MM.1S (cell line): ENCODE measurements at regions not wholly inside any gene's neighbourhood (a gene's known extent, or its start where the extent isn't known, plus 50 kb on each side); places are given as distances from the start of the nearest gene placed in this dataset.

Experiments
- DNase-seq: peaks from one replicate; pipeline ENCODE4 v3.0.0-alpha.2; 2015
- H2AFZ ChIP-seq: fragments of 300-600 bp; sonication (generic); 2 replicates; pipeline ENCODE4 v1.6.0; 2016; ENCODE audit warnings: antibody characterized with exemption, low read length
- H3F3A ChIP-seq: fragments of 300-600 bp; sonication (generic); 2 replicates; pipeline ENCODE4 v1.6.1; 2016; ENCODE audit warnings: mild to moderate bottlenecking, antibody characterized with exemption, low read length, moderate library complexity, mixed read lengths; ENCODE audit not compliant: insufficient read depth
- H3K27ac ChIP-seq: fragments of 300-600 bp; sonication (generic); 2 replicates; pipeline ENCODE4 v1.5.1; 2016; ENCODE audit warnings: mild to moderate bottlenecking, low read length
- H3K27me3 ChIP-seq: fragments of 300-600 bp; sonication (generic); replicated peaks from 2 replicates; pipeline ENCODE4 v1.6.0; 2016; ENCODE audit warnings: low read length; ENCODE audit not compliant: insufficient read depth
- H3K36me3 ChIP-seq: fragments of 300-600 bp; sonication (generic); replicated peaks from 2 replicates; pipeline ENCODE4 v1.6.1; 2016; ENCODE audit warnings: mild to moderate bottlenecking, low read length, mixed read lengths; ENCODE audit not compliant: insufficient read depth
- H3K4me1 ChIP-seq: fragments of 300-600 bp; sonication (generic); 2 replicates; pipeline ENCODE4 v1.6.1; 2016; ENCODE audit warnings: low read length, mixed read lengths
- H3K4me2 ChIP-seq: fragments of 300-600 bp; sonication (generic); 2 replicates; pipeline ENCODE4 v1.6.0; 2016; ENCODE audit warnings: low read depth, low read length
- H3K4me3 ChIP-seq: fragments of 300-600 bp; sonication (generic); 2 replicates; pipeline ENCODE4 v1.5.1; 2016; ENCODE audit warnings: low read length, mixed read lengths
- H3K79me2 ChIP-seq: fragments of 300-600 bp; sonication (generic); 2 replicates; pipeline ENCODE4 v1.6.1; 2016; ENCODE audit warnings: mixed run types, low read length, mixed read lengths
- H3K9ac ChIP-seq: fragments of 300-600 bp; sonication (generic); 2 replicates; pipeline ENCODE4 v1.6.1; 2016; ENCODE audit warnings: low read length, mixed read lengths
- H3K9me2 ChIP-seq: fragments of 300-600 bp; sonication (generic); replicated peaks from 2 replicates; pipeline ENCODE4 v1.6.1; 2016; ENCODE audit warnings: mild to moderate bottlenecking, low read length, mixed read lengths; ENCODE audit not compliant: insufficient read depth
- H3K9me3 ChIP-seq: fragments of 300-600 bp; sonication (generic); replicated peaks from 2 replicates; pipeline ENCODE4 v1.6.1; 2016; ENCODE audit warnings: mild to moderate bottlenecking, low read length, mixed read lengths; ENCODE audit not compliant: insufficient read depth
- H4K20me1 ChIP-seq: fragments of 300-600 bp; sonication (generic); 2 replicates; pipeline ENCODE4 v1.6.1; 2016; ENCODE audit warnings: mild to moderate bottlenecking, low read length, moderate library complexity, mixed read lengths; ENCODE audit not compliant: insufficient read depth
- EZH2 ChIP-seq: fragments of 300-600 bp; sonication (generic); optimal IDR thresholded peaks from 2 replicates; pipeline ENCODE3; 2017; ENCODE audit warnings: low read depth, mild to moderate bottlenecking, antibody characterized with exemption, low read length, mixed read lengths
- EZH2phosphoT487 ChIP-seq: fragments of 300-600 bp; sonication (generic); IDR thresholded peaks from 2 replicates; pipeline ENCODE4 v1.6.1; 2018; ENCODE audit warnings: antibody characterized with exemption, low read length
- TF ChIP-seq, protein P1 (sequence below): fragments of 300-600 bp; sonication (generic); IDR thresholded peaks from 2 replicates; pipeline ENCODE4 v1.5.1; 2016; ENCODE audit warnings: antibody characterized with exemption, low read length, mixed read lengths

DNA sequence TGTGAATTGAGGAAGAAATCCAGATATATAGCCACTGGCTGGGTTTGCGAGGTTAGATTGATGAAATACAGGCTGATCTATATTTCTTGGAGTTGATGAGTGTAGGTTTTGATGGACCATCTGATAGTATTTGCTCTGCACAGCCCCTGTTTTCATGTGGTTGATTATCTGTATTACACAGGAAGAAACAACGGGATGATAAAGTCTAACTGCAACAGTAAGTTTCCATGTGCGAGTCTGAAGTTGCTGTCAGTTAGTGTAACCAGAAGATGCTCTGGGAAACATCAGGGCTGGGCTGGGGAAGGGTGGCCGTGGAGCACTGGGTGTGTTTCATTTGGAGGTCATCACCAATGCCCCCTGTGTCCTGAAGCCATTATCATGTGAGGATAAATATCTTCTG lies 148.4 kb upstream of the SFRP2 start:
- DNase-seq, result no peak
- H3K36me3 ChIP-seq, result no peaks in the 10 kb centered on the region

DNA sequence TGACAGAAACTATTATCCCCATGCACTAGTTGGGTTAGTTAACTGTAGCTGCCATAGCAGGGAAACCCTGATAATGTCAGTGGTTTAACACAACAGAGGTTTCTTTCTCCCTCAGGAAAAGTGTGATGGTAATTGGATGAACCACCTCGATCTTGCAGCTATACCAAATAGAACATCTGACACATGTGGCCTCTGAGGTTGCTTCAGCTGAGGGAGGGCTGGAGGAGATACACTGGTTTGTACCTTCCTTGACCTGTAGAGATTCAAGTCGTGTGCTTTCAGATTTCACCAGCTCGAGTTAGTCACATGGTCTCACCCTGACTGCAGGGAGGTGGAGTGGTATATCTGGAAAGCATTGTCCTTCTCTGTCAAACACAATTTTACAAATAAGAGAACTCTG lies 147.2 kb upstream of the SFRP2 start:
- H3K79me2 ChIP-seq, result no peaks in the 10 kb centered on the region
- H3K9me3 ChIP-seq, result no peaks in the 10 kb centered on the region
- H3K4me1 ChIP-seq, result no peaks in the 10 kb centered on the region
- no peak for DNase-seq
- no peaks in the 10 kb centered on the region for H3K9me2 ChIP-seq
- no peak overlapping the region for H2AFZ ChIP-seq
- no peak overlapping the region for H3K4me3 ChIP-seq
- no peak overlapping the region for H3K4me2 ChIP-seq
- H3K9ac ChIP-seq, result no peak overlapping the region
- no peaks in the 10 kb centered on the region for H3K27me3 ChIP-seq
- H3K36me3 ChIP-seq, result no peaks in the 10 kb centered on the region
- H3F3A ChIP-seq, result no peaks in the 10 kb centered on the region
- TF ChIP-seq EZH2 (no peak), EZH2phosphoT487 (no peak)
- TF ChIP-seq, protein P1, sequence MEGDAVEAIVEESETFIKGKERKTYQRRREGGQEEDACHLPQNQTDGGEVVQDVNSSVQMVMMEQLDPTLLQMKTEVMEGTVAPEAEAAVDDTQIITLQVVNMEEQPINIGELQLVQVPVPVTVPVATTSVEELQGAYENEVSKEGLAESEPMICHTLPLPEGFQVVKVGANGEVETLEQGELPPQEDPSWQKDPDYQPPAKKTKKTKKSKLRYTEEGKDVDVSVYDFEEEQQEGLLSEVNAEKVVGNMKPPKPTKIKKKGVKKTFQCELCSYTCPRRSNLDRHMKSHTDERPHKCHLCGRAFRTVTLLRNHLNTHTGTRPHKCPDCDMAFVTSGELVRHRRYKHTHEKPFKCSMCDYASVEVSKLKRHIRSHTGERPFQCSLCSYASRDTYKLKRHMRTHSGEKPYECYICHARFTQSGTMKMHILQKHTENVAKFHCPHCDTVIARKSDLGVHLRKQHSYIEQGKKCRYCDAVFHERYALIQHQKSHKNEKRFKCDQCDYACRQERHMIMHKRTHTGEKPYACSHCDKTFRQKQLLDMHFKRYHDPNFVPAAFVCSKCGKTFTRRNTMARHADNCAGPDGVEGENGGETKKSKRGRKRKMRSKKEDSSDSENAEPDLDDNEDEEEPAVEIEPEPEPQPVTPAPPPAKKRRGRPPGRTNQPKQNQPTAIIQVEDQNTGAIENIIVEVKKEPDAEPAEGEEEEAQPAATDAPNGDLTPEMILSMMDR, result no peak
- no peaks in the 10 kb centered on the region for H4K20me1 ChIP-seq
- H3K27ac ChIP-seq, result no peak overlapping the region

More for the DNA sequence above, 148.4 kb upstream of the SFRP2 start:
- no peak overlapping the region for H3K4me3 ChIP-seq
- H3F3A ChIP-seq, result no peaks in the 10 kb centered on the region
- H3K27me3 ChIP-seq, result no peaks in the 10 kb centered on the region
- H4K20me1 ChIP-seq, result no peaks in the 10 kb centered on the region
- H3K9me3 ChIP-seq, result no peaks in the 10 kb centered on the region
- H3K4me1 ChIP-seq, result no peaks in the 10 kb centered on the region
- no peak overlapping the region for H3K9ac ChIP-seq
- H3K4me2 ChIP-seq, result no peak overlapping the region
- H3K79me2 ChIP-seq, result no peaks in the 10 kb centered on the region
- no peak for TF ChIP-seq EZH2
- TF ChIP-seq, protein P1, result no peak
- no peak for TF ChIP-seq EZH2phosphoT487
- H2AFZ ChIP-seq, result no peak overlapping the region
- H3K27ac ChIP-seq, result no peak overlapping the region
- no peaks in the 10 kb centered on the region for H3K9me2 ChIP-seq

GRCh38 chr4:153934688-153935017 lies 145.8 kb upstream of the SFRP2 start:
- no peaks in the 10 kb centered on the region for H3K4me1 ChIP-seq
- H3K9me2 ChIP-seq, result no peaks in the 10 kb centered on the region
- no peaks in the 10 kb centered on the region for H3K27me3 ChIP-seq
- no peak for TF ChIP-seq EZH2phosphoT487
- no peak for TF ChIP-seq EZH2
- TF ChIP-seq, protein P1, result no peak
- H3K4me2 ChIP-seq, result no peak overlapping the region
- H3K27ac ChIP-seq, result no peak overlapping the region
- no peaks in the 10 kb centered on the region for H3K9me3 ChIP-seq
- H3K4me3 ChIP-seq, result no peak overlapping the region
- no peaks in the 10 kb centered on the region for H3K36me3 ChIP-seq
- no peak for DNase-seq
- no peaks in the 10 kb centered on the region for H3K79me2 ChIP-seq
- no peak overlapping the region for H3K9ac ChIP-seq
- H4K20me1 ChIP-seq, result no peaks in the 10 kb centered on the region
- no peak overlapping the region for H2AFZ ChIP-seq
- H3F3A ChIP-seq, result no peaks in the 10 kb centered on the region
